Panc1 (cell line): ENCODE measurements at regions not wholly inside any gene's neighbourhood (a gene's known extent, or its start where the extent isn't known, plus 50 kb on each side); places are given as distances from the start of the nearest gene placed in this dataset.

ENCODE experiments used
- ATAC-seq: fragments of 200-7000 bp; cut with Tn5 transposase; 2 replicates; pipeline ENCODE4 v1.9.1; 2020; ENCODE audit warnings: mild to moderate bottlenecking, moderate library complexity
- BruUV-seq: library from RNA; stranded (reverse); fragments of 400-500 nt; replicated peaks from 2 replicates; lab custom pipeline; 2021; lab: Mats Ljungman, UMichigan
- CTCF ChIA-PET: fragments of 300-600 bp; sonication (Branson Sonifier 250); formaldehyde crosslinking; loops from one replicate; lab custom pipeline; 2022; ENCODE audit warnings: antibody characterized with exemption; lab: Charles Lee
- POLR2A ChIA-PET: fragments of 300-600 bp; sonication (Branson Sonifier 250); formaldehyde crosslinking; loops from one replicate; lab custom pipeline; 2022; ENCODE audit warnings: antibody characterized with exemption; lab: Charles Lee
- DNase-seq: peaks from one replicate; pipeline ENCODE4 v3.0.0-alpha.2; 2010; ENCODE audit warnings: low read depth, low spot score
- H3K27ac ChIP-seq: 2 replicates; pipeline ENCODE4 v1.5.1; 2011; ENCODE audit warnings: mild to moderate bottlenecking, low read length, inconsistent platforms
- H3K27me3 ChIP-seq: fragments of 200-500 bp; sonication (Bioruptor generic); 2 replicates; pipeline ENCODE4 v1.6.0; 2014; ENCODE audit warnings: low read length, inconsistent platforms; ENCODE audit not compliant: control insufficient read depth, insufficient read depth
- H3K36me3 ChIP-seq: fragments of 200-500 bp; sonication (Bioruptor generic); 2 replicates; pipeline ENCODE4 v1.5.1; 2014; ENCODE audit warnings: inconsistent platforms, mild to moderate bottlenecking, low read length, moderate library complexity; ENCODE audit not compliant: control insufficient read depth, insufficient read depth
- H3K4me1 ChIP-seq: 2 replicates; pipeline ENCODE4 v1.5.1; 2011; ENCODE audit warnings: inconsistent platforms, mild to moderate bottlenecking, low read length, moderate library complexity; ENCODE audit not compliant: control insufficient read depth, insufficient read depth
- H3K4me3 ChIP-seq, 2 experiments: 2 replicates each; pipeline ENCODE4 v1.5.1; 2011 to 2012; ENCODE audit warnings: low read depth in 2 of 2, low read length in 2 of 2, mild to moderate bottlenecking in 2 of 2, inconsistent platforms in 1 of 2, moderate library complexity in 1 of 2
- H3K9me3 ChIP-seq: fragments of 200-500 bp; sonication (Bioruptor generic); 2 replicates; pipeline ENCODE4 v1.5.1; 2014; ENCODE audit warnings: low read depth, mild to moderate bottlenecking, inconsistent platforms, low read length, moderate library complexity; ENCODE audit not compliant: control insufficient read depth, insufficient read depth
- POLR2AphosphoS5 ChIP-seq: IDR thresholded peaks from 2 replicates; pipeline ENCODE4 v1.6.1; 2012; ENCODE audit warnings: mild to moderate bottlenecking, low read depth, low read length, moderate library complexity
- SIN3A ChIP-seq: IDR thresholded peaks from 2 replicates; pipeline ENCODE4 v1.6.1; 2012; ENCODE audit warnings: low read depth, mild to moderate bottlenecking, low read length, moderate library complexity, borderline replicate concordance; ENCODE audit not compliant: insufficient read depth
- TCF7L2 ChIP-seq: IDR thresholded peaks from 2 replicates; pipeline ENCODE4 v1.6.1; 2011; ENCODE audit warnings: mild to moderate bottlenecking, low read depth, low read length, inconsistent platforms
- in situ Hi-C: cut with HindIII; loops from 2 replicates; pipeline ENCODE4 v1.10.0; 2016; ENCODE audit warnings: low sequenced_read_pairs, low pct_unique_long_range_greater_than_20kb
- intact Hi-C: fragments of 100-400 bp; cut with micrococcal nuclease; formaldehyde crosslinking; loops from one replicate; pipeline ENCODE4 v1.10.0; 2022; ENCODE audit not compliant: unreplicated experiment
- TF ChIP-seq, protein P1 (sequence below): fragments of 450-650 bp; IDR thresholded peaks from 2 replicates; pipeline ENCODE4 v1.5.1; 2017; ENCODE audit warnings: mild to moderate bottlenecking
- TF ChIP-seq, protein P2 (sequence below), 2 experiments: IDR thresholded peaks; 2 replicates each; pipeline ENCODE4 v1.6.1; 2011 to 2012; ENCODE audit warnings: low read depth in 2 of 2, control low read depth in 1 of 2, low read length in 1 of 2, mild to moderate bottlenecking in 1 of 2, moderate library complexity in 1 of 2; ENCODE audit not compliant: insufficient read depth in 1 of 2

DNA sequence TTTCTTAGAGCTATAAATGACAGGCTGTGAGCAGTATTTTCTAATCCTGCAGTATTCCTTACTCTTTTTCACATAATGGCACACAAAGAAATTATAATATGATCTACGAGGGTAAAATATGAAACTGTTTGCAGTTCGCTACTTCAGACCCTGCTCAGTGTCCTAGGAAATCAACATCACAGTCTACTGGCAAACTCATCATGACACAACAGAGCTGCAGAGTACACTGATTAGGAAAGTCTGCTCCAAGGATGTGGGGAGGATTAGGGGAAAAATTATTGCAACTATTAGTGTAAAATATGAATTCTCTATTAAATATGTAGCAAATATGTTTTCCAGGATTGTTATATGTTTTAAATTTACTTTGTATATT is 149.2 kb upstream of the REG3G start:
- BruUV-seq, result no TSS peak
- no peak for DNase-seq
- H3K4me1 ChIP-seq, result no peaks in the 10 kb centered on the region
- in situ Hi-C loops, result no loop called here
- ATAC-seq, result no peak
- ChIA-PET POLR2A (no interaction called here), CTCF (no interaction called here)
- no peaks in the 10 kb centered on the region for H3K9me3 ChIP-seq
- H3K27me3 ChIP-seq, result no peaks in the 10 kb centered on the region
- TF ChIP-seq, protein P1, sequence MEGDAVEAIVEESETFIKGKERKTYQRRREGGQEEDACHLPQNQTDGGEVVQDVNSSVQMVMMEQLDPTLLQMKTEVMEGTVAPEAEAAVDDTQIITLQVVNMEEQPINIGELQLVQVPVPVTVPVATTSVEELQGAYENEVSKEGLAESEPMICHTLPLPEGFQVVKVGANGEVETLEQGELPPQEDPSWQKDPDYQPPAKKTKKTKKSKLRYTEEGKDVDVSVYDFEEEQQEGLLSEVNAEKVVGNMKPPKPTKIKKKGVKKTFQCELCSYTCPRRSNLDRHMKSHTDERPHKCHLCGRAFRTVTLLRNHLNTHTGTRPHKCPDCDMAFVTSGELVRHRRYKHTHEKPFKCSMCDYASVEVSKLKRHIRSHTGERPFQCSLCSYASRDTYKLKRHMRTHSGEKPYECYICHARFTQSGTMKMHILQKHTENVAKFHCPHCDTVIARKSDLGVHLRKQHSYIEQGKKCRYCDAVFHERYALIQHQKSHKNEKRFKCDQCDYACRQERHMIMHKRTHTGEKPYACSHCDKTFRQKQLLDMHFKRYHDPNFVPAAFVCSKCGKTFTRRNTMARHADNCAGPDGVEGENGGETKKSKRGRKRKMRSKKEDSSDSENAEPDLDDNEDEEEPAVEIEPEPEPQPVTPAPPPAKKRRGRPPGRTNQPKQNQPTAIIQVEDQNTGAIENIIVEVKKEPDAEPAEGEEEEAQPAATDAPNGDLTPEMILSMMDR, result no peak
- TF ChIP-seq, protein P2, sequence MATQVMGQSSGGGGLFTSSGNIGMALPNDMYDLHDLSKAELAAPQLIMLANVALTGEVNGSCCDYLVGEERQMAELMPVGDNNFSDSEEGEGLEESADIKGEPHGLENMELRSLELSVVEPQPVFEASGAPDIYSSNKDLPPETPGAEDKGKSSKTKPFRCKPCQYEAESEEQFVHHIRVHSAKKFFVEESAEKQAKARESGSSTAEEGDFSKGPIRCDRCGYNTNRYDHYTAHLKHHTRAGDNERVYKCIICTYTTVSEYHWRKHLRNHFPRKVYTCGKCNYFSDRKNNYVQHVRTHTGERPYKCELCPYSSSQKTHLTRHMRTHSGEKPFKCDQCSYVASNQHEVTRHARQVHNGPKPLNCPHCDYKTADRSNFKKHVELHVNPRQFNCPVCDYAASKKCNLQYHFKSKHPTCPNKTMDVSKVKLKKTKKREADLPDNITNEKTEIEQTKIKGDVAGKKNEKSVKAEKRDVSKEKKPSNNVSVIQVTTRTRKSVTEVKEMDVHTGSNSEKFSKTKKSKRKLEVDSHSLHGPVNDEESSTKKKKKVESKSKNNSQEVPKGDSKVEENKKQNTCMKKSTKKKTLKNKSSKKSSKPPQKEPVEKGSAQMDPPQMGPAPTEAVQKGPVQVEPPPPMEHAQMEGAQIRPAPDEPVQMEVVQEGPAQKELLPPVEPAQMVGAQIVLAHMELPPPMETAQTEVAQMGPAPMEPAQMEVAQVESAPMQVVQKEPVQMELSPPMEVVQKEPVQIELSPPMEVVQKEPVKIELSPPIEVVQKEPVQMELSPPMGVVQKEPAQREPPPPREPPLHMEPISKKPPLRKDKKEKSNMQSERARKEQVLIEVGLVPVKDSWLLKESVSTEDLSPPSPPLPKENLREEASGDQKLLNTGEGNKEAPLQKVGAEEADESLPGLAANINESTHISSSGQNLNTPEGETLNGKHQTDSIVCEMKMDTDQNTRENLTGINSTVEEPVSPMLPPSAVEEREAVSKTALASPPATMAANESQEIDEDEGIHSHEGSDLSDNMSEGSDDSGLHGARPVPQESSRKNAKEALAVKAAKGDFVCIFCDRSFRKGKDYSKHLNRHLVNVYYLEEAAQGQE (IDR thresholded peaks at IDR 0.05; ENCODE audit: insufficient read depth in 1 of 2, low read depth in 2 of 2, low read length in 1 of 2), result no peak
- no peak for TF ChIP-seq TCF7L2
- no peak for TF ChIP-seq POLR2AphosphoS5
- TF ChIP-seq SIN3A, result no peak
- H3K27ac ChIP-seq, result no peak overlapping the region
- no peak overlapping the region for H3K4me3 ChIP-seq
- H3K36me3 ChIP-seq, result no peaks in the 10 kb centered on the region
- intact Hi-C loops, result no loop called here

DNA sequence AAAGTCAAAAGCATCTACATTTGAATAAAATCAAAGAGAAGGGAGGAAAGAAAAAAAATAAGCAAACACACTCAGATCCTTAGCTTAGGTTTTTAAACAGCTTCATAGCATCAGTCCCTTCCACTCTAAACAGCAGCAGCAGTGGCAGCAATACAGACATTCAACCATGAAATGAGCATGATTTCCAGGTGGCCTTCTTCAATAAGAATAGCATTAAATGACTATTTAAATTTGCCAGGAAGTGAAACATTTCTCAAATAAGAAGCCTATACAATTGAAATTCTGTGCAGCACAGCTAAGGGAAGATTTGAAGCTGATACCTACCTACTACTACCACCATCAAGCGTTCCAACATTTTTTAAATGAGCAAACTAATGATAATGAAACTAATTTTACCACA is 138.1 kb upstream of the REG3G start:
- intact Hi-C loops (no loop called here), in situ Hi-C loops (no loop called here)
- DNase-seq (no peak), ATAC-seq (no peak)
- no TSS peak for BruUV-seq
- no peak overlapping the region for H3K27ac ChIP-seq
- ChIA-PET CTCF (no interaction called here), POLR2A (no interaction called here)
- no peaks in the 10 kb centered on the region for H3K4me1 ChIP-seq
- H3K4me3 ChIP-seq, result no peak overlapping the region
- peaks cover 2% of the 10 kb centered on the region; the same call in 1 of the 2 replicates for H3K27me3 ChIP-seq
- TF ChIP-seq, protein P1, result no peak
- TF ChIP-seq POLR2AphosphoS5, result no peak
- no peak for TF ChIP-seq TCF7L2
- H3K36me3 ChIP-seq, result no peaks in the 10 kb centered on the region
- no peaks in the 10 kb centered on the region for H3K9me3 ChIP-seq
